Suppressor macrophage treated with lipopolysaccharide for 1 hour (primary cell): ENCODE measurements at regions not wholly inside any gene's neighbourhood (a gene's known extent, or its start where the extent isn't known, plus 50 kb on each side); places are given as distances from the start of the nearest gene placed in this dataset.
A peak's percentile ranks its signal among the peaks of the same experiment; 100 is the strongest.

ENCODE experiments used
- DNase-seq, 3 donors: peaks; one replicate each; pipeline ENCODE4 v3.0.0-alpha.2; 2020 to 2022

GRCh38 chr5:56480705-56481427 lies 247.7 kb upstream of the ANKRD55 start:
- DNase-seq, result peak; percentile 62 to 84 (median 83)

- no peak for DNase-seq
Measured at GRCh38 chr5:56480078-56480704, 247.1 kb upstream of the ANKRD55 start.

- no peak for DNase-seq
Measured at GRCh38 chr5:56479696-56480077, 246.6 kb upstream of the ANKRD55 start.

- peak in 1 of 3 donors; percentile 41 for DNase-seq
Measured at GRCh38 chr5:56479126-56479525, 246.0 kb upstream of the ANKRD55 start.

- DNase-seq, result no peak
Measured at GRCh38 chr5:56478062-56478461, 244.9 kb upstream of the ANKRD55 start.

GRCh38 chr5:56476487-56476856 lies 243.3 kb upstream of the ANKRD55 start:
- DNase-seq, result no peak

GRCh38 chr5:56475689-56476486 lies 242.8 kb upstream of the ANKRD55 start:
- DNase-seq, result no peak

GRCh38 chr5:56471707-56472106 lies 238.6 kb upstream of the ANKRD55 start:
- no peak for DNase-seq

- no peak for DNase-seq
Measured at GRCh38 chr5:56470007-56470406, 236.9 kb upstream of the ANKRD55 start.

- no peak for DNase-seq
Measured at GRCh38 chr5:56468277-56468676, 235.1 kb upstream of the ANKRD55 start.

- DNase-seq, result no peak
Measured at GRCh38 chr5:56467176-56467717, 234.1 kb upstream of the ANKRD55 start.

- DNase-seq, result no peak
Measured at GRCh38 chr5:56466136-56466816, 233.1 kb upstream of the ANKRD55 start.

GRCh38 chr5:56465769-56466135 lies 232.6 kb upstream of the ANKRD55 start:
- no peak for DNase-seq

- peak in 1 of 3 donors; percentile 35 for DNase-seq
Measured at GRCh38 chr5:56464935-56465768, 232.0 kb upstream of the ANKRD55 start.

GRCh38 chr5:56463944-56464571 lies 230.9 kb upstream of the ANKRD55 start:
- DNase-seq, result no peak

- no peak for DNase-seq
Measured at GRCh38 chr5:56461584-56461983, 228.5 kb upstream of the ANKRD55 start.

- DNase-seq, result no peak
Measured at GRCh38 chr5:56460681-56461191, 227.6 kb upstream of the ANKRD55 start.

GRCh38 chr5:56460195-56460546 lies 227.0 kb upstream of the ANKRD55 start:
- no peak for DNase-seq

- no peak for DNase-seq
Measured at GRCh38 chr5:56459394-56460194, 226.5 kb upstream of the ANKRD55 start.
